A549 (cell line): ENCODE measurements at regions not wholly inside any gene's neighbourhood (a gene's known extent, or its start where the extent isn't known, plus 50 kb on each side); places are given as distances from the start of the nearest gene placed in this dataset.

ENCODE experiments used
- ATAC-seq, 2 experiments: fragments of 200-7000 bp in 1 of 2; fragments of >200 bp in 1 of 2; cut with Nextera tagmentation in 1 of 2; cut with Tn5 transposase in 1 of 2; 3 replicates each; pipeline versions ENCODE4 v1.8.0 to v1.9.1; 2018 to 2020; ENCODE audit warnings: mild to moderate bottlenecking in 1 of 2, moderate library complexity in 1 of 2
- CTCF ChIA-PET: fragments of 300-600 bp; sonication (Branson Sonifier 250); formaldehyde crosslinking; extraction: SDS; loops from one replicate; lab custom pipeline; 2021; ENCODE audit warnings: antibody characterized with exemption, inconsistent platforms; lab: Yijun Ruan, JAX
- POLR2A ChIA-PET: fragments of 350-600 bp; formaldehyde crosslinking; extraction: SDS; loops from one replicate; lab custom pipeline; 2021; ENCODE audit warnings: antibody characterized with exemption, inconsistent platforms; lab: Yijun Ruan, JAX
- DNase-seq, 2 experiments: peaks; one replicate each; pipeline versions ENCODE4 v3.0.0 to v3.0.0-alpha.2; 2011 to 2016; ENCODE audit warnings: low read depth in 1 of 2, low spot score in 1 of 2
- FAIRE-seq: peaks from 2 replicates; lab custom pipeline; 2011; peaks lifted over from hg19 to GRCh38; lab: Jason Lieb, UNC
- H3K27ac ChIP-seq, 2 experiments: fragments of >200 bp; sonication (Bioruptor Twin); formaldehyde crosslinking; 3 replicates each; pipeline ENCODE4 v1.5.1; 2016 to 2017
- H3K4me1 ChIP-seq: fragments of >200 bp; sonication (Bioruptor Twin); formaldehyde crosslinking; 3 replicates; pipeline ENCODE4 v1.6.1; 2016
- H3K4me2 ChIP-seq: fragments of >200 bp; sonication (Bioruptor Twin); formaldehyde crosslinking; 3 replicates; pipeline ENCODE4 v1.6.1; 2016
- H3K4me3 ChIP-seq: fragments of >200 bp; sonication (Bioruptor Twin); formaldehyde crosslinking; 3 replicates; pipeline ENCODE4 v1.5.1; 2016
- H3K9me3 ChIP-seq: fragments of >200 bp; sonication (Bioruptor Twin); formaldehyde crosslinking; 3 replicates; pipeline ENCODE4 v1.6.1; 2016
- BCL3 ChIP-seq: fragments of >200 bp; sonication (Bioruptor Twin); formaldehyde crosslinking; IDR thresholded peaks from 3 replicates; pipeline ENCODE4 v1.6.1; 2016
- CBX2 ChIP-seq: fragments of 200-600 bp; sonication (generic); IDR thresholded peaks from 2 replicates; pipeline ENCODE4 v1.6.1; 2016; ENCODE audit warnings: low read depth, mild to moderate bottlenecking, borderline replicate concordance
- CEBPB ChIP-seq, 2 experiments: fragments of >200 bp in 1 of 2; sonication (Bioruptor Twin) in 1 of 2; formaldehyde crosslinking in 1 of 2; IDR thresholded peaks; 2 replicates each; pipeline ENCODE4 v1.6.1; 2012 to 2016
- E2F6 ChIP-seq: IDR thresholded peaks from 2 replicates; pipeline ENCODE4 v1.6.1; 2012; ENCODE audit warnings: low read depth, borderline replicate concordance
- ESRRA ChIP-seq: fragments of 150-350 bp; IDR thresholded peaks from 2 replicates; pipeline ENCODE4 v1.6.1; 2014; ENCODE audit warnings: mild to moderate bottlenecking, low read length, borderline replicate concordance
- FOSL2 ChIP-seq, 2 experiments: fragments of 450-650 bp in 1 of 2; fragments of >200 bp in 1 of 2; sonication (Bioruptor Twin) in 1 of 2; formaldehyde crosslinking; IDR thresholded peaks; 2 replicates each; pipeline versions ENCODE4 v1.5.0 to v1.6.1; 2016 to 2020; ENCODE audit warnings: mild to moderate bottlenecking in 1 of 2, moderate library complexity in 1 of 2
- FOXS1 ChIP-seq: fragments of 250-450 bp; sonication (Bioruptor Pico); IDR thresholded peaks from 2 replicates; pipeline ENCODE4 v1.5.0; 2020; ENCODE audit warnings: mild to moderate bottlenecking, moderate library complexity
- GATA3 ChIP-seq: IDR thresholded peaks from 2 replicates; pipeline ENCODE4 v1.6.1; 2012; ENCODE audit warnings: borderline replicate concordance
- HDAC2 ChIP-seq: fragments of 200-600 bp; sonication (generic); IDR thresholded peaks from 2 replicates; pipeline ENCODE4 v1.6.1; 2016
- HMGXB4 ChIP-seq: fragments of 250-450 bp; sonication (Bioruptor Pico); IDR thresholded peaks from 2 replicates; pipeline ENCODE4 v1.5.0; 2021; ENCODE audit warnings: mild to moderate bottlenecking, moderate library complexity, borderline replicate concordance
- JUN ChIP-seq, 2 experiments: fragments of >200 bp; sonication (Bioruptor Twin); formaldehyde crosslinking; IDR thresholded peaks; 2 replicates in 1 of 2; 3 replicates in 1 of 2; pipeline ENCODE4 v1.6.1; 2016 to 2017
- MAFK ChIP-seq: fragments of 450-650 bp; IDR thresholded peaks from 2 replicates; pipeline ENCODE4 v1.6.1; 2014; ENCODE audit not compliant: partially characterized antibody
- MAX ChIP-seq: IDR thresholded peaks from 2 replicates; pipeline ENCODE4 v1.6.1; 2012
- MAZ ChIP-seq: fragments of 150-350 bp; IDR thresholded peaks from 2 replicates; pipeline ENCODE4 v1.6.1; 2014; ENCODE audit warnings: antibody characterized with exemption, low read depth, low read length, borderline replicate concordance
- NFE2L2 ChIP-seq: fragments of 150-350 bp; conservative IDR thresholded peaks from 2 replicates; pipeline ENCODE4 v1.6.1; 2014; ENCODE audit warnings: low read length
- NR3C1 ChIP-seq: fragments of >200 bp; sonication (Bioruptor Twin); formaldehyde crosslinking; IDR thresholded peaks from 3 replicates; pipeline ENCODE4 v1.6.1; 2017
- PBX3 ChIP-seq: IDR thresholded peaks from 2 replicates; pipeline ENCODE4 v1.6.1; 2012
- POLR2AphosphoS2 ChIP-seq: conservative IDR thresholded peaks from 2 replicates; pipeline ENCODE4 v1.6.1; 2012; ENCODE audit warnings: low read length, improper control_type of control experiment, inconsistent platforms
- RFX5 ChIP-seq: fragments of 450-650 bp; IDR thresholded peaks from 2 replicates; pipeline ENCODE4 v1.7.1; 2014; ENCODE audit warnings: antibody characterized with exemption, mild to moderate bottlenecking, moderate library complexity
- RNF2 ChIP-seq: fragments of 200-600 bp; sonication (generic); IDR thresholded peaks from 2 replicates; pipeline ENCODE4 v1.6.1; 2016; ENCODE audit warnings: low read depth, mild to moderate bottlenecking, antibody characterized with exemption, moderate library complexity, borderline replicate concordance
- SMC3 ChIP-seq: fragments of >200 bp; sonication (Bioruptor Twin); formaldehyde crosslinking; IDR thresholded peaks from 3 replicates; pipeline ENCODE4 v1.6.1; 2018; ENCODE audit warnings: inconsistent platforms
- SREBF2 ChIP-seq: fragments of 450-650 bp; IDR thresholded peaks from 2 replicates; pipeline ENCODE4 v1.6.1; 2014; ENCODE audit warnings: mild to moderate bottlenecking, moderate library complexity
- TP53 ChIP-seq: fragments of 250-450 bp; sonication (Bioruptor Pico); IDR thresholded peaks from 2 replicates; pipeline ENCODE4 v1.5.0; 2021; ENCODE audit warnings: mild to moderate bottlenecking, moderate library complexity
- WGBS: methylation state at CpG from one replicate; pipeline ENCODE4 v1.1.6; 2017; ENCODE audit errors: missing lambda C conversion rate; 5-methylcytosine and 5-hydroxymethylcytosine counted together

GRCh38 chr4:89625599-89626293 lies 211.2 kb downstream of the SNCA start:
- Histone ChIP-seq H3K4me3 (no peak overlapping the region), H3K9me3 (no peaks in the 10 kb centered on the region), H3K4me1 (no peaks in the 10 kb centered on the region), H3K27ac (no peak overlapping the region), H3K4me2 (no peak overlapping the region)
- ATAC-seq, result no peak
- no peak for FAIRE-seq
- POLR2A ChIA-PET, result no interaction called here
- 0% methylated on average over 1 of the region's 1 CpG for WGBS
- CTCF ChIA-PET, result no interaction called here
- no peak for TF ChIP-seq CBX2
- TF ChIP-seq NFE2L2, result no peak
- TF ChIP-seq MAFK, result no peak
- TF ChIP-seq SMC3, result no peak
- no peak for TF ChIP-seq MAX
- no peak for TF ChIP-seq RFX5
- TF ChIP-seq, all 56 proteins: peak for 0
- no peak for DNase-seq

GRCh38 chr4:89619206-89619962 lies 217.6 kb downstream of the SNCA start:
- TF ChIP-seq FOSL2 (IDR thresholded peaks at IDR 0.05), result no peak
- TF ChIP-seq FOSL2 (CRISPR knock-in tag; IDR thresholded peaks at IDR 0.05), result no peak
- no peak for TF ChIP-seq RFX5
- TF ChIP-seq ESRRA, result no peak
- no peak for TF ChIP-seq CEBPB (IDR thresholded peaks at IDR 0.05)
- no peak for TF ChIP-seq MAX
- no peak for TF ChIP-seq CBX2
- TF ChIP-seq HMGXB4, result no peak
- TF ChIP-seq NR3C1, result no peak
- no peak for TF ChIP-seq E2F6
- no peak for TF ChIP-seq POLR2AphosphoS2
- TF ChIP-seq MAZ, result no peak
- TF ChIP-seq RNF2, result no peak
- TF ChIP-seq JUN (IDR thresholded peaks at IDR 0.05), result no peak
- no peak for TF ChIP-seq PBX3
- no peak for TF ChIP-seq HDAC2
- no peaks in the 10 kb centered on the region for H3K9me3 ChIP-seq
- H3K4me3 ChIP-seq, result no peak overlapping the region
- no peak for FAIRE-seq
- H3K4me1 ChIP-seq, result no peaks in the 10 kb centered on the region
- CTCF ChIA-PET, result no interaction called here
- WGBS, result 43% methylated on average over 1 of the region's 1 CpG
- no peak for DNase-seq
- POLR2A ChIA-PET, result no interaction called here
- no peak overlapping the region for H3K4me2 ChIP-seq
- no peak for ATAC-seq
- no peak overlapping the region for H3K27ac ChIP-seq

- Histone ChIP-seq H3K4me2 (no peak overlapping the region), H3K4me1 (no peaks in the 10 kb centered on the region), H3K9me3 (no peaks in the 10 kb centered on the region), H3K27ac (no peak overlapping the region), H3K4me3 (no peak overlapping the region)
- FAIRE-seq (no peak), ATAC-seq (no peak), DNase-seq (no peak)
- POLR2A ChIA-PET, result no interaction called here
- WGBS, result 6% methylated on average over 2 of the region's 2 CpGs
- CTCF ChIA-PET, result no interaction called here
- TF ChIP-seq NR3C1 (no peak), CEBPB (IDR thresholded peaks at IDR 0.05) (no peak), MAX (no peak), TP53 (no peak), SREBF2 (no peak), BCL3 (no peak), FOXS1 (CRISPR knock-in tag) (no peak), JUN (IDR thresholded peaks at IDR 0.05) (no peak), GATA3 (no peak)
Measured at GRCh38 chr4:89618151-89618550, 218.8 kb downstream of the SNCA start.
